ENCODE measurements at regions not wholly inside any gene's neighbourhood (a gene's known extent, or its start where the extent isn't known, plus 50 kb on each side); places are given as distances from the start of the nearest gene placed in this dataset.
"Not testable (repeated sequence)": the region's sequence is repeated elsewhere in the genome, so short reads cannot be mapped to it uniquely, and the experiment has no call there.

- ChIA-PET CTCF (interaction anchor here (0.7 kb wide), 1 partner anchor 27 kb away, joined by 3 read pairs; no protein-coding TSS in a partner anchor), POLR2A (no interaction called here)
- ATAC-seq (no peak), DNase-seq (no peak)
- H3K27ac Mint-ChIP-seq = no peak overlapping the region
- H3K4me3 Mint-ChIP-seq = no peak overlapping the region
- no peaks in the 10 kb centered on the region for H3K27me3 Mint-ChIP-seq (ENCODE audit: low read depth)
- no peaks in the 10 kb centered on the region for H3K4me1 Mint-ChIP-seq (ENCODE audit: low read depth)
- peaks cover 7% of the 10 kb centered on the region for H3K9me3 Mint-ChIP-seq (ENCODE audit: insufficient read depth)
- H3K36me3 Mint-ChIP-seq (ENCODE audit: low read depth) = no peaks in the 10 kb centered on the region
These were observed 599.1 kb downstream of the MEI4 start for GRCh38 chr6:78251931-78252330.

- Mint-ChIP-seq H3K27ac (no peak overlapping the region), H3K9me3 (ENCODE audit: insufficient read depth) (peaks cover 7% of the 10 kb centered on the region), H3K4me1 (ENCODE audit: low read depth) (no peaks in the 10 kb centered on the region), H3K27me3 (ENCODE audit: low read depth) (no peaks in the 10 kb centered on the region), H3K4me3 (no peak overlapping the region), H3K36me3 (ENCODE audit: low read depth) (no peaks in the 10 kb centered on the region)
- DNase-seq (no peak), ATAC-seq (no peak)
- ChIA-PET POLR2A (no interaction called here), CTCF (no interaction called here)
These were observed 600.8 kb downstream of the MEI4 start for GRCh38 chr6:78253618-78254017.

GRCh38 chr6:78259935-78260334, 607.1 kb downstream of the MEI4 start:
- POLR2A ChIA-PET = no interaction called here
- Mint-ChIP-seq H3K27ac (no peak overlapping the region), H3K9me3 (ENCODE audit: insufficient read depth) (no peaks in the 10 kb centered on the region), H3K4me1 (ENCODE audit: low read depth) (no peaks in the 10 kb centered on the region), H3K4me3 (no peak overlapping the region), H3K36me3 (ENCODE audit: low read depth) (no peaks in the 10 kb centered on the region), H3K27me3 (ENCODE audit: low read depth) (no peaks in the 10 kb centered on the region)
- ATAC-seq (no peak), DNase-seq (no peak)
- CTCF ChIA-PET = no interaction called here

- POLR2A ChIA-PET; H3K9me3 Mint-ChIP-seq (ENCODE audit: insufficient read depth): not testable (repeated sequence)
These were observed 606.9 kb upstream of the IRAK1BP1 start for GRCh38 chr6:78260427-78260826.

GRCh38 chr6:78268591-78269452, 598.5 kb upstream of the IRAK1BP1 start:
- ATAC-seq (no peak), DNase-seq (no peak)
- ChIA-PET POLR2A (no interaction called here), CTCF (no interaction called here)
- Mint-ChIP-seq H3K4me3 (no peak overlapping the region), H3K4me1 (ENCODE audit: low read depth) (no peaks in the 10 kb centered on the region), H3K9me3 (ENCODE audit: insufficient read depth) (no peaks in the 10 kb centered on the region), H3K36me3 (ENCODE audit: low read depth) (no peaks in the 10 kb centered on the region), H3K27ac (no peak overlapping the region), H3K27me3 (ENCODE audit: low read depth) (no peaks in the 10 kb centered on the region)

More at GRCh38 chr6:78260427-78260826, 606.9 kb upstream of the IRAK1BP1 start:
- H3K27ac Mint-ChIP-seq; DNase-seq; H3K4me3 Mint-ChIP-seq; H3K36me3 Mint-ChIP-seq (ENCODE audit: low read depth); ATAC-seq; H3K4me1 Mint-ChIP-seq (ENCODE audit: low read depth); CTCF ChIA-PET; H3K27me3 Mint-ChIP-seq (ENCODE audit: low read depth): not testable (repeated sequence)

GRCh38 chr6:78300885-78301284, 566.5 kb upstream of the IRAK1BP1 start:
- no peaks in the 10 kb centered on the region for H3K9me3 Mint-ChIP-seq (ENCODE audit: insufficient read depth)
- no peaks in the 10 kb centered on the region for H3K36me3 Mint-ChIP-seq (ENCODE audit: low read depth)
- POLR2A ChIA-PET = no interaction called here
- no peaks in the 10 kb centered on the region for H3K27me3 Mint-ChIP-seq (ENCODE audit: low read depth)
- DNase-seq = no peak
- no peak overlapping the region for H3K4me3 Mint-ChIP-seq
- CTCF ChIA-PET = no interaction called here
- no peak for ATAC-seq
- no peak overlapping the region for H3K27ac Mint-ChIP-seq
- no peaks in the 10 kb centered on the region for H3K4me1 Mint-ChIP-seq (ENCODE audit: low read depth)

- CTCF ChIA-PET = no interaction called here
- Mint-ChIP-seq H3K27me3 (ENCODE audit: low read depth) (no peaks in the 10 kb centered on the region), H3K36me3 (ENCODE audit: low read depth) (no peaks in the 10 kb centered on the region), H3K4me1 (ENCODE audit: low read depth) (no peaks in the 10 kb centered on the region), H3K4me3 (no peak overlapping the region), H3K9me3 (ENCODE audit: insufficient read depth) (no peaks in the 10 kb centered on the region), H3K27ac (no peak overlapping the region)
- no peak for ATAC-seq
- POLR2A ChIA-PET = no interaction called here
- DNase-seq = no peak
These were observed 564.9 kb upstream of the IRAK1BP1 start for GRCh38 chr6:78302411-78302810.

- ATAC-seq (no peak), DNase-seq (no peak)
- ChIA-PET POLR2A (no interaction called here), CTCF (no interaction called here)
- Mint-ChIP-seq H3K27ac (no peak overlapping the region), H3K36me3 (ENCODE audit: low read depth) (no peaks in the 10 kb centered on the region), H3K4me1 (ENCODE audit: low read depth) (no peaks in the 10 kb centered on the region), H3K27me3 (ENCODE audit: low read depth) (no peaks in the 10 kb centered on the region), H3K9me3 (ENCODE audit: insufficient read depth) (no peaks in the 10 kb centered on the region), H3K4me3 (no peak overlapping the region)
These were observed 559.3 kb upstream of the IRAK1BP1 start for GRCh38 chr6:78308025-78308424.

- no peak overlapping the region for H3K4me3 Mint-ChIP-seq
These were observed 545.1 kb upstream of the IRAK1BP1 start for GRCh38 chr6:78322068-78322845.

GRCh38 chr6:78324213-78324612, 543.1 kb upstream of the IRAK1BP1 start:
- ATAC-seq (no peak), DNase-seq (no peak)
- H3K9me3 Mint-ChIP-seq (ENCODE audit: insufficient read depth) = no peaks in the 10 kb centered on the region
- no peaks in the 10 kb centered on the region for H3K4me1 Mint-ChIP-seq (ENCODE audit: low read depth)
- ChIA-PET POLR2A (no interaction called here), CTCF (no interaction called here)
- no peaks in the 10 kb centered on the region for H3K27me3 Mint-ChIP-seq (ENCODE audit: low read depth)
- no peak overlapping the region for H3K4me3 Mint-ChIP-seq
- no peak overlapping the region for H3K27ac Mint-ChIP-seq
- no peaks in the 10 kb centered on the region for H3K36me3 Mint-ChIP-seq (ENCODE audit: low read depth)

More at GRCh38 chr6:78322068-78322845, 545.1 kb upstream of the IRAK1BP1 start:
- Mint-ChIP-seq H3K4me1 (ENCODE audit: low read depth) (no peaks in the 10 kb centered on the region), H3K36me3 (ENCODE audit: low read depth) (no peaks in the 10 kb centered on the region), H3K27me3 (ENCODE audit: low read depth) (no peaks in the 10 kb centered on the region), H3K9me3 (ENCODE audit: insufficient read depth) (no peaks in the 10 kb centered on the region), H3K27ac (no peak overlapping the region)
- ATAC-seq (no peak), DNase-seq (no peak)
- POLR2A ChIA-PET = no interaction called here
- CTCF ChIA-PET = no interaction called here

- Mint-ChIP-seq H3K27me3 (ENCODE audit: low read depth) (no peaks in the 10 kb centered on the region), H3K27ac (no peak overlapping the region), H3K36me3 (ENCODE audit: low read depth) (no peaks in the 10 kb centered on the region), H3K4me3 (no peak overlapping the region), H3K4me1 (ENCODE audit: low read depth) (no peaks in the 10 kb centered on the region), H3K9me3 (ENCODE audit: insufficient read depth) (peaks cover 4% of the 10 kb centered on the region)
- DNase-seq (no peak), ATAC-seq (no peak)
- ChIA-PET CTCF (no interaction called here), POLR2A (no interaction called here)
These were observed 526.6 kb upstream of the IRAK1BP1 start for GRCh38 chr6:78340755-78341154.

- no peaks in the 10 kb centered on the region for H3K36me3 Mint-ChIP-seq (ENCODE audit: low read depth)
- no peak overlapping the region for H3K27ac Mint-ChIP-seq
- ChIA-PET POLR2A (no interaction called here), CTCF (no interaction called here)
- H3K4me1 Mint-ChIP-seq (ENCODE audit: low read depth) = no peaks in the 10 kb centered on the region
- H3K27me3 Mint-ChIP-seq (ENCODE audit: low read depth) = no peaks in the 10 kb centered on the region
- ATAC-seq (no peak), DNase-seq (no peak)
- peaks cover 4% of the 10 kb centered on the region for H3K9me3 Mint-ChIP-seq (ENCODE audit: insufficient read depth)
- no peak overlapping the region for H3K4me3 Mint-ChIP-seq
These were observed 521.5 kb upstream of the IRAK1BP1 start for GRCh38 chr6:78345882-78346281.

All from activated CD8-positive, alpha-beta T cell treated with anti-CD3 and anti-CD28 coated beads, Interleukin-2, amount 10 ng/mL, durations not matched to agents 7 days and 5 days (primary cell).